ENCODE measurements at regions not wholly inside any gene's neighbourhood (a gene's known extent, or its start where the extent isn't known, plus 50 kb on each side); places are given as distances from the start of the nearest gene placed in this dataset.

DNA sequence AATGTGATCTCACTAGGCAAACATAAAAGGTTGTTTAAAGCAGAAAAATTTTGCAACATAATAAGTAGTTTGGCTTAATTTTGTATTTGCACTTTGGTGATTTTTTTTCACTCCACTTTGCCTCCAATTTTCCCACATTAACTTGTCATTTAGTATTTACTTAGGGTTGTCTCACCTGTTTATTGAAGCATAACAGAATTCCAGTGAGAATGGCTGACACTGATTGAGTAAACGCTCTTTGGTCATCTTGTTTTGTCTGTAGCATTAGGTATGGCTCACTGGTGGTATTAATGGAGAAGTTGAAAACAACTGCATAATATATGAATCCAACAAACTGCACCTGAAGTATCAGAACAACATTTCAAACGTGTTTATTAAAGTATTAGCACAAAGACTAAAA lies 799.5 kb upstream of the ADGRL3 start:
- TF ChIP-seq TEAD4 (IDR thresholded peaks at IDR 0.05): no peak
- TF ChIP-seq USF1 (IDR thresholded peaks at IDR 0.05): no peak
- TF ChIP-seq, protein P1, sequence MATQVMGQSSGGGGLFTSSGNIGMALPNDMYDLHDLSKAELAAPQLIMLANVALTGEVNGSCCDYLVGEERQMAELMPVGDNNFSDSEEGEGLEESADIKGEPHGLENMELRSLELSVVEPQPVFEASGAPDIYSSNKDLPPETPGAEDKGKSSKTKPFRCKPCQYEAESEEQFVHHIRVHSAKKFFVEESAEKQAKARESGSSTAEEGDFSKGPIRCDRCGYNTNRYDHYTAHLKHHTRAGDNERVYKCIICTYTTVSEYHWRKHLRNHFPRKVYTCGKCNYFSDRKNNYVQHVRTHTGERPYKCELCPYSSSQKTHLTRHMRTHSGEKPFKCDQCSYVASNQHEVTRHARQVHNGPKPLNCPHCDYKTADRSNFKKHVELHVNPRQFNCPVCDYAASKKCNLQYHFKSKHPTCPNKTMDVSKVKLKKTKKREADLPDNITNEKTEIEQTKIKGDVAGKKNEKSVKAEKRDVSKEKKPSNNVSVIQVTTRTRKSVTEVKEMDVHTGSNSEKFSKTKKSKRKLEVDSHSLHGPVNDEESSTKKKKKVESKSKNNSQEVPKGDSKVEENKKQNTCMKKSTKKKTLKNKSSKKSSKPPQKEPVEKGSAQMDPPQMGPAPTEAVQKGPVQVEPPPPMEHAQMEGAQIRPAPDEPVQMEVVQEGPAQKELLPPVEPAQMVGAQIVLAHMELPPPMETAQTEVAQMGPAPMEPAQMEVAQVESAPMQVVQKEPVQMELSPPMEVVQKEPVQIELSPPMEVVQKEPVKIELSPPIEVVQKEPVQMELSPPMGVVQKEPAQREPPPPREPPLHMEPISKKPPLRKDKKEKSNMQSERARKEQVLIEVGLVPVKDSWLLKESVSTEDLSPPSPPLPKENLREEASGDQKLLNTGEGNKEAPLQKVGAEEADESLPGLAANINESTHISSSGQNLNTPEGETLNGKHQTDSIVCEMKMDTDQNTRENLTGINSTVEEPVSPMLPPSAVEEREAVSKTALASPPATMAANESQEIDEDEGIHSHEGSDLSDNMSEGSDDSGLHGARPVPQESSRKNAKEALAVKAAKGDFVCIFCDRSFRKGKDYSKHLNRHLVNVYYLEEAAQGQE (IDR thresholded peaks at IDR 0.05; ENCODE audit: low read depth): no peak
- no peak for TF ChIP-seq NFIC (IDR thresholded peaks at IDR 0.05)
- no peak for TF ChIP-seq TAF1 (IDR thresholded peaks at IDR 0.05; ENCODE audit: low read depth)
- no peak for TF ChIP-seq EP300 (IDR thresholded peaks at IDR 0.05; ENCODE audit: borderline replicate concordance)
- TF ChIP-seq TCF12 (IDR thresholded peaks at IDR 0.05; ENCODE audit: low read depth): no peak
- TF ChIP-seq RAD21 (IDR thresholded peaks at IDR 0.05; ENCODE audit: low read depth): no peak
- no peak for TF ChIP-seq YY1 (IDR thresholded peaks at IDR 0.05; ENCODE audit: low read depth)
- no peak for TF ChIP-seq CREB1 (IDR thresholded peaks at IDR 0.05; ENCODE audit: low read depth)
- TF ChIP-seq, protein P2, sequence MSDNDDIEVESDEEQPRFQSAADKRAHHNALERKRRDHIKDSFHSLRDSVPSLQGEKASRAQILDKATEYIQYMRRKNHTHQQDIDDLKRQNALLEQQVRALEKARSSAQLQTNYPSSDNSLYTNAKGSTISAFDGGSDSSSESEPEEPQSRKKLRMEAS (IDR thresholded peaks at IDR 0.05): no peak
- TF ChIP-seq CEBPB (IDR thresholded peaks at IDR 0.05): no peak
- TF ChIP-seq EGR1 (IDR thresholded peaks at IDR 0.05): no peak
- TF ChIP-seq FOXM1 (IDR thresholded peaks at IDR 0.05; ENCODE audit: borderline replicate concordance, low read depth): no peak
- TF ChIP-seq ZBTB7A (IDR thresholded peaks at IDR 0.05; ENCODE audit: low read depth): no peak

DNA sequence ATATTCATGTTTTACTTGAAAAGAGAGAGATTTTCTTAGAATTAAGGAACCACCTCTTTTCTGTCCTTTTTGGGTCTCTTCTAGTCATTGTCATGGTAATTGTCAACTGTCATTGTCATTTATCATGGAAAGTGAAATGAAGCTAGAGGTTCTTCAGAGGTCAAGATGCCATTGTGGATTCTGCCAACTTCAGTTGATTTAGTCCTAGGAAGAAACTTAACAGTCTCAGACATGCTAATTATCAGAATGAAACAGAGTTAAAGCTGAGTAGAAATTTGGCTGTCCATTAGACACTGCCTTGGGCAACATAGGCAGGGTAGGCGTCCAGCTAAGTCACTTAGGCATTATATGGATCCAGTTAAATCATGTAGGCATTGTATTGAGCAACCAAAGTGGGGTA lies 796.1 kb upstream of the ADGRL3 start:
- TF ChIP-seq TEAD4 (IDR thresholded peaks at IDR 0.05): no peak
- TF ChIP-seq TAF1 (IDR thresholded peaks at IDR 0.05; ENCODE audit: low read depth): no peak
- no peak for TF ChIP-seq USF1 (IDR thresholded peaks at IDR 0.05)
- TF ChIP-seq, protein P2 (IDR thresholded peaks at IDR 0.05): no peak
- TF ChIP-seq FOXM1 (IDR thresholded peaks at IDR 0.05; ENCODE audit: borderline replicate concordance, low read depth): no peak
- no peak for TF ChIP-seq CEBPB (IDR thresholded peaks at IDR 0.05)
- no peak for TF ChIP-seq TCF12 (IDR thresholded peaks at IDR 0.05; ENCODE audit: low read depth)
- no peak for TF ChIP-seq NFIC (IDR thresholded peaks at IDR 0.05)
- no peak for TF ChIP-seq YY1 (IDR thresholded peaks at IDR 0.05; ENCODE audit: low read depth)
- no peak for TF ChIP-seq EGR1 (IDR thresholded peaks at IDR 0.05)
- TF ChIP-seq ZBTB7A (IDR thresholded peaks at IDR 0.05; ENCODE audit: low read depth): no peak
- TF ChIP-seq, protein P1 (IDR thresholded peaks at IDR 0.05; ENCODE audit: low read depth): no peak
- TF ChIP-seq RAD21 (IDR thresholded peaks at IDR 0.05; ENCODE audit: low read depth): no peak
- no peak for TF ChIP-seq CREB1 (IDR thresholded peaks at IDR 0.05; ENCODE audit: low read depth)
- no peak for TF ChIP-seq EP300 (IDR thresholded peaks at IDR 0.05; ENCODE audit: borderline replicate concordance)

- no peak for TF ChIP-seq TAF1 (IDR thresholded peaks at IDR 0.05; ENCODE audit: low read depth)
- no peak for TF ChIP-seq FOXM1 (IDR thresholded peaks at IDR 0.05; ENCODE audit: borderline replicate concordance, low read depth)
- no peak for TF ChIP-seq USF1 (IDR thresholded peaks at IDR 0.05)
- no peak for TF ChIP-seq ZBTB7A (IDR thresholded peaks at IDR 0.05; ENCODE audit: low read depth)
- no peak for TF ChIP-seq CREB1 (IDR thresholded peaks at IDR 0.05; ENCODE audit: low read depth)
- TF ChIP-seq EGR1 (IDR thresholded peaks at IDR 0.05): no peak
- TF ChIP-seq TCF12 (IDR thresholded peaks at IDR 0.05; ENCODE audit: low read depth): no peak
- TF ChIP-seq EP300 (IDR thresholded peaks at IDR 0.05; ENCODE audit: borderline replicate concordance): no peak
- TF ChIP-seq, protein P2 (IDR thresholded peaks at IDR 0.05): no peak
- TF ChIP-seq RAD21 (IDR thresholded peaks at IDR 0.05; ENCODE audit: low read depth): no peak
Observed at GRCh38 chr4:60422439-60422838, 777.7 kb upstream of the ADGRL3 start.

GRCh38 chr4:60432911-60433310 lies 767.2 kb upstream of the ADGRL3 start:
- TF ChIP-seq TEAD4 (IDR thresholded peaks at IDR 0.05) (no peak), USF1 (IDR thresholded peaks at IDR 0.05) (no peak), EP300 (IDR thresholded peaks at IDR 0.05; ENCODE audit: borderline replicate concordance) (no peak), RAD21 (IDR thresholded peaks at IDR 0.05; ENCODE audit: low read depth) (no peak), TAF1 (IDR thresholded peaks at IDR 0.05; ENCODE audit: low read depth) (no peak), CREB1 (IDR thresholded peaks at IDR 0.05; ENCODE audit: low read depth) (no peak), ZBTB7A (IDR thresholded peaks at IDR 0.05; ENCODE audit: low read depth) (no peak)
- TF ChIP-seq, protein P1 (IDR thresholded peaks at IDR 0.05; ENCODE audit: low read depth): no peak

Measured in Ishikawa (cell line).